H1 (cell line): ENCODE measurements at regions not wholly inside any gene's neighbourhood (a gene's known extent, or its start where the extent isn't known, plus 50 kb on each side); places are given as distances from the start of the nearest gene placed in this dataset.

Source experiments
- CBX5 ChIP-seq: fragments of 300-800, 300-1000 bp; sonication (generic); IDR thresholded peaks from 2 replicates; pipeline ENCODE4 v1.7.1; 2016; ENCODE audit warnings: antibody characterized with exemption, low read length, low read depth
- CTCF ChIP-seq, 3 experiments: IDR thresholded peaks; 1 replicate in 2 of 3; 2 replicates in 1 of 3; pipeline versions ENCODE4 v1.5.1 to v1.6.1; 2011; ENCODE audit warnings: low read length in 3 of 3, mild to moderate bottlenecking in 3 of 3, inconsistent platforms in 2 of 3, low read depth in 1 of 3, moderate library complexity in 1 of 3; ENCODE audit not compliant: insufficient read depth in 1 of 3; ENCODE audit errors: control extremely low read depth in 1 of 3

GRCh38 chr5:166788050-166788449 lies 1503.4 kb upstream of the WWC1 start:
- TF ChIP-seq CBX5 (no peak), CTCF (IDR thresholded peaks at IDR 0.05; ENCODE audit: control extremely low read depth in 1 of 3, insufficient read depth in 1 of 3, low read depth in 1 of 3, low read length in 3 of 3) (no peak)
